Smooth muscle cell (in vitro differentiated cells): ENCODE measurements at regions not wholly inside any gene's neighbourhood (a gene's known extent, or its start where the extent isn't known, plus 50 kb on each side); places are given as distances from the start of the nearest gene placed in this dataset.

Source experiments
- DNase-seq: peaks from one replicate; lab custom pipeline; 2025; ENCODE audit not compliant: unreplicated experiment; lab: John Stamatoyannopoulos, UW
- H2AFZ ChIP-seq: fragments of 200-600 bp; sonication (generic); 2 replicates; pipeline ENCODE4 v1.6.0; 2016; ENCODE audit warnings: antibody characterized with exemption, low read depth, mild to moderate bottlenecking
- H3F3A ChIP-seq: fragments of 200-600 bp; sonication (generic); 2 replicates; pipeline ENCODE4 v1.6.0; 2017; ENCODE audit warnings: antibody characterized with exemption, low read depth
- H3K27ac ChIP-seq: fragments of 200-600 bp; sonication (generic); 2 replicates; pipeline ENCODE4 v1.5.1; 2016; ENCODE audit warnings: low read depth, mild to moderate bottlenecking
- H3K27me3 ChIP-seq: fragments of 200-600 bp; sonication (generic); 2 replicates; pipeline ENCODE4 v1.6.1; 2016; ENCODE audit warnings: low read depth, mild to moderate bottlenecking
- H3K36me3 ChIP-seq: fragments of 200-600 bp; sonication (generic); 2 replicates; pipeline ENCODE4 v1.5.1; 2016; ENCODE audit warnings: low read depth
- H3K4me1 ChIP-seq: fragments of 200-600 bp; sonication (generic); 2 replicates; pipeline ENCODE4 v1.5.1; 2016; ENCODE audit warnings: low read depth
- H3K4me2 ChIP-seq: fragments of 200-600 bp; sonication (generic); 2 replicates; pipeline ENCODE4 v1.6.0; 2016; ENCODE audit warnings: mild to moderate bottlenecking
- H3K4me3 ChIP-seq: fragments of 200-600 bp; sonication (generic); 2 replicates; pipeline ENCODE4 v1.5.1; 2016; ENCODE audit warnings: mild to moderate bottlenecking
- H3K79me2 ChIP-seq: fragments of 200-600 bp; sonication (generic); 2 replicates; pipeline ENCODE4 v1.6.0; 2016; ENCODE audit warnings: low read depth, mild to moderate bottlenecking
- H3K9ac ChIP-seq: fragments of 200-600 bp; sonication (generic); 2 replicates; pipeline ENCODE4 v1.6.0; 2016; ENCODE audit warnings: low read depth
- H3K9me3 ChIP-seq: fragments of 200-600 bp; sonication (generic); replicated peaks from 2 replicates; pipeline ENCODE4 v1.5.1; 2016; ENCODE audit warnings: low read depth
- H4K20me1 ChIP-seq: fragments of 200-600 bp; sonication (generic); 2 replicates; pipeline ENCODE4 v1.6.0; 2016; ENCODE audit warnings: low read depth
- WGBS: methylation state at CpG from one replicate; pipeline ENCODE4 v1.1.7; 2016; ENCODE audit warnings: low lambda C conversion rate; 5-methylcytosine and 5-hydroxymethylcytosine counted together
- TF ChIP-seq, protein P1 (sequence below): fragments of 200-600 bp; sonication (generic); IDR thresholded peaks from 2 replicates; pipeline ENCODE4 v1.5.1; 2017; ENCODE audit warnings: borderline replicate concordance, mild to moderate bottlenecking, antibody characterized with exemption; ENCODE audit not compliant: insufficient read depth, poor library complexity, severe bottlenecking

DNA sequence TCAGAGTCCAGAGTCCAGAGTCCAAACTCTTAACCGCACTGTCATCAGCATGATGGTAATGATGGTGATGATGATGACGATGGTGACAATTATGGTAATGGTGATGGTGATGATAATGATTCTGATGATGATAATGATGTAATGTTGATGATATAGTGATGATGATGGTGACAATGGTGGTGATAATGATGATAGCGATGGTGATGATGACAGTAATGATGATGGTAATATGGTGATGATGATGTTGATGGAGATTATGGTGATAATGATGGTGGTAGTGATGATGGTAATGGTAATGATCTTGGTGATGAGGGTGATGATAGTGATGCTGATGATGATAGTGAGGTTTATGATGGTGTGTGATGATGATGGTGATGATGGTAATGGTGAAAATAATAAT lies 367.8 kb upstream of the CDH4 start:
- no peaks in the 10 kb centered on the region for H3K79me2 ChIP-seq

DNA sequence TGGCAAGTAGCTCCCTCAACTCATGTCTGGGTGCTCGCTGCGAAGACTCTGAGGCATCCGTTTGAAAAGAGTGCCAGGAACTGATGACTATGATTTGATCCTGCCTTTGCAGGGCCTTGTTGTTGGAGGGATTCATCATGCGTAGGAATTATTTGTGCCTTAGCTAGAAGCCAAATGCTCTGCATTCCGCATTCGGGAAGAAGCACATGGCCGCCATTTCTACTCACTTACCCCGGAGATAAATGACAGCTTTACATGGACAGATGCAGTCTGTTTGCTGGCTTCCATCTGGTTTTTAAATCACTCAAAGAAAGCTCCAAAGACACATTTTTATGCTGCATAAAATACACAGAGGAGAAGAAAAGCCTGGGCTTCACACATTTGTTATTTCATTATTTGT lies 363.3 kb upstream of the CDH4 start:
- TF ChIP-seq, protein P1, sequence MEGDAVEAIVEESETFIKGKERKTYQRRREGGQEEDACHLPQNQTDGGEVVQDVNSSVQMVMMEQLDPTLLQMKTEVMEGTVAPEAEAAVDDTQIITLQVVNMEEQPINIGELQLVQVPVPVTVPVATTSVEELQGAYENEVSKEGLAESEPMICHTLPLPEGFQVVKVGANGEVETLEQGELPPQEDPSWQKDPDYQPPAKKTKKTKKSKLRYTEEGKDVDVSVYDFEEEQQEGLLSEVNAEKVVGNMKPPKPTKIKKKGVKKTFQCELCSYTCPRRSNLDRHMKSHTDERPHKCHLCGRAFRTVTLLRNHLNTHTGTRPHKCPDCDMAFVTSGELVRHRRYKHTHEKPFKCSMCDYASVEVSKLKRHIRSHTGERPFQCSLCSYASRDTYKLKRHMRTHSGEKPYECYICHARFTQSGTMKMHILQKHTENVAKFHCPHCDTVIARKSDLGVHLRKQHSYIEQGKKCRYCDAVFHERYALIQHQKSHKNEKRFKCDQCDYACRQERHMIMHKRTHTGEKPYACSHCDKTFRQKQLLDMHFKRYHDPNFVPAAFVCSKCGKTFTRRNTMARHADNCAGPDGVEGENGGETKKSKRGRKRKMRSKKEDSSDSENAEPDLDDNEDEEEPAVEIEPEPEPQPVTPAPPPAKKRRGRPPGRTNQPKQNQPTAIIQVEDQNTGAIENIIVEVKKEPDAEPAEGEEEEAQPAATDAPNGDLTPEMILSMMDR: no peak
- Histone ChIP-seq H2AFZ (no peak overlapping the region), H3K9me3 (no peaks in the 10 kb centered on the region), H3K4me1 (no peaks in the 10 kb centered on the region), H3K79me2 (no peaks in the 10 kb centered on the region), H3K36me3 (no peaks in the 10 kb centered on the region), H3F3A (no peaks in the 10 kb centered on the region), H3K4me3 (no peak overlapping the region), H4K20me1 (no peaks in the 10 kb centered on the region), H3K27ac (no peak overlapping the region), H3K4me2 (no peak overlapping the region), H3K9ac (no peak overlapping the region), H3K27me3 (no peaks in the 10 kb centered on the region)
- no peak for DNase-seq
- 88% methylated on average over 8 of the region's 8 CpGs for WGBS

More for the DNA sequence above, 367.8 kb upstream of the CDH4 start:
- Histone ChIP-seq H2AFZ (no peak overlapping the region), H3K4me2 (no peak overlapping the region), H3K36me3 (no peaks in the 10 kb centered on the region), H3F3A (no peaks in the 10 kb centered on the region), H3K27ac (no peak overlapping the region), H4K20me1 (no peaks in the 10 kb centered on the region), H3K9me3 (no peaks in the 10 kb centered on the region), H3K4me3 (no peak overlapping the region), H3K4me1 (no peaks in the 10 kb centered on the region), H3K27me3 (no peaks in the 10 kb centered on the region), H3K9ac (no peak overlapping the region)
- TF ChIP-seq, protein P1: no peak
- WGBS: 92% methylated on average over 3 of the region's 3 CpGs
- DNase-seq: no peak

DNA sequence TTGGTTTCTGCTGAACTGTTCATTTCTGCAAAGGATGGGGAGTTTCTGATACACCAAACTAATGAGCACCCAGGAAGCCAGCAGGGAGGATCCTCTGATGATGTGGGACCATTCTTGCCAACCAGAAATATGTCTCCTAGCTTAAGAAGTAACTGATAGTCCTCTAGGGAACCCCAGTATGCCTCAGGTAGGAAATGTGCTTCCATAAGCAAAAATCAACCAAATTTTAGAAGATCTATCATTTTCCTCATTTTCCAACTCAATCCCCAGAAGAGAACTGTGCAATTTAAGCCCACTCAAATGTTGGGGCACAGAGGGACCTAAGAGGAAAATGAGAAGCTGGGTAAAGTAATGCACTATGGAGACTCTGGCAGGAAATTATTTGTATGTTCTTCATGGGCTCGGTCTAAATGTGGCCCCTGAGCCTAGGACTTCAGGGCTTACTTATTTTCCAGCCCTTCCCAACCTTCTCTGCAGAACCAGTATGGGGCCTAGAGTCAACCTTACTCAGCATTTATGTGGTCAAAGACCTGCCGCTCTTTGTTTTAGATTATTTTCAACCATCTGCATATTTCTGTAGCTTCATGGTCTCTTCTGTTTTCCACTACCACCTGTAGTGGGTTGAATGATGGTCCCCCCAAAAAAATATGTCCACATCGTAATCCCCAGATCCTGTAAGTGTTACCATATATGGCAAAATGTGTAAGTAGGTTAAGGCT lies 359.8 kb upstream of the CDH4 start:
- no peak overlapping the region for H3K4me2 ChIP-seq
- TF ChIP-seq, protein P1: no peak
- no peaks in the 10 kb centered on the region for H3K27me3 ChIP-seq
- no peak overlapping the region for H3K4me3 ChIP-seq
- H3K9ac ChIP-seq: no peak overlapping the region
- 84% methylated on average over 3 of the region's 3 CpGs for WGBS
- no peak overlapping the region for H3K27ac ChIP-seq
- H4K20me1 ChIP-seq: no peaks in the 10 kb centered on the region
- no peaks in the 10 kb centered on the region for H3K36me3 ChIP-seq
- H3K79me2 ChIP-seq: no peaks in the 10 kb centered on the region
- H3K9me3 ChIP-seq: no peaks in the 10 kb centered on the region
- H2AFZ ChIP-seq: no peak overlapping the region
- DNase-seq: no peak
- no peaks in the 10 kb centered on the region for H3F3A ChIP-seq
- no peaks in the 10 kb centered on the region for H3K4me1 ChIP-seq

DNA sequence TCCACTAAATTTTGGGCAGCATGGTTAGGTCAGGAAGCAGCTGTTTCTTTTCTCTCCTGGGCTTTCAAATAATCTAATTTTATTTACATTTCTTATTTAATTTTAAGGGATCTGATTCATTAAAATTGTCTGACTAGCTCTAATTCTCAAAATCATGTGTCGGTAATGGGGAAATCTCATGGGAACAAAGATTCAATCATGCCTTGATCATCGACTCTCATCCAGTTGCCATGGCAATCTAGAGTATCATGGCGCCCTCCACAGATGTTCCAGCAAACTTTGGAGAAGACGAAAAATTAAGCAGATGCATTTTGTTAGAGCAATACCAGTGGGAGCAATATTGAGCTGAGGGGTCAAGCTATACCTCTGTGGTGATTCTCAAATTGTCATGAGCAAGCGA lies 358.0 kb upstream of the CDH4 start:
- TF ChIP-seq, protein P1: no peak
- Histone ChIP-seq H3K27ac (no peak overlapping the region), H3K9me3 (no peaks in the 10 kb centered on the region), H3K4me2 (no peak overlapping the region), H3K9ac (no peak overlapping the region), H4K20me1 (no peaks in the 10 kb centered on the region), H3K4me3 (no peak overlapping the region), H3K36me3 (no peaks in the 10 kb centered on the region), H3K4me1 (peaks cover 6% of the 10 kb centered on the region), H3F3A (no peaks in the 10 kb centered on the region), H3K79me2 (no peaks in the 10 kb centered on the region), H3K27me3 (no peaks in the 10 kb centered on the region), H2AFZ (no peak overlapping the region)
- DNase-seq: no peak
- WGBS: 90% methylated on average over 5 of the region's 5 CpGs
